NCI-H128 (cell line): ENCODE measurements at regions not wholly inside any gene's neighbourhood (a gene's known extent, or its start where the extent isn't known, plus 50 kb on each side); places are given as distances from the start of the nearest gene placed in this dataset.

Source experiments
- DNase-seq: peaks from one replicate; lab custom pipeline; 2025; ENCODE audit not compliant: unreplicated experiment; lab: John Stamatoyannopoulos, UW

DNA sequence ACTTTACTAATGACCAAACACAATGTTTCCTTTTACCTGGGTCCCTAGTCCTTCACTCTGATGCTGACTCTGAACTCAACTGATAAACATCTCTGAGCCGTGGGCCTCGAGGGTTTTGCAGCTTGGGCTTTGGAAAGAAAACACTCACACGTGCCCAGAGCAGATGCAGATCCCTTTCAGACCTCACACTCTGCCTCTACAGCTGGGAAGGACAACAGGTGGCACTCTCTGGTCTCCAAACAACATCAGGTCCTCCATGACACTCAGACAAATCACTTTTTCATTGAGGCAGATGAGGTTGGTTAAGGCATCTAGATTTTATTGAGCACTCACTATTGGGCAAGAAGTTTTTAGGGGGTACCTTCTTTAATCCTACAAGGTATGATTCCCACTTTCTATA is 64.7 kb upstream of the NTRK3 start:
- no peak for DNase-seq

DNA sequence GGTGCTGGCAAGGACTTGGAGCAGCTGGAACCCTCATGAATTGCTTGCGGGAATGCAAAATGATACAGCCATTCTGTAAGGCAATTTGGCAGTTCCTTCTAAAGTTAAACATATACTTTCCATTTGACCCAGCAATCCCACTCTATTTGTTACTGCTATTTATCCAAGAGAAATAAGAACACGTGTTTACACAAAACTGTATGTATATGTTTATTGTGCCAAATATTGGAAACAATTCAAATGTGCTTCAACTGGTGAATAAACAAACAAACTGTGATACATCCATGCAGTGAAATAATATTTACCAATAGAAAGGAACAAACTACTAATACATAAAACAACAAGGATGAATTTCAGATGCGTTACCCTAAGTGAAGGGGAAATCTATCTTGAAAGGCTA is 60.0 kb upstream of the NTRK3 start:
- no peak for DNase-seq

GRCh38 chr15:88315221-88315878 is 58.8 kb upstream of the NTRK3 start:
- no peak for DNase-seq

DNA sequence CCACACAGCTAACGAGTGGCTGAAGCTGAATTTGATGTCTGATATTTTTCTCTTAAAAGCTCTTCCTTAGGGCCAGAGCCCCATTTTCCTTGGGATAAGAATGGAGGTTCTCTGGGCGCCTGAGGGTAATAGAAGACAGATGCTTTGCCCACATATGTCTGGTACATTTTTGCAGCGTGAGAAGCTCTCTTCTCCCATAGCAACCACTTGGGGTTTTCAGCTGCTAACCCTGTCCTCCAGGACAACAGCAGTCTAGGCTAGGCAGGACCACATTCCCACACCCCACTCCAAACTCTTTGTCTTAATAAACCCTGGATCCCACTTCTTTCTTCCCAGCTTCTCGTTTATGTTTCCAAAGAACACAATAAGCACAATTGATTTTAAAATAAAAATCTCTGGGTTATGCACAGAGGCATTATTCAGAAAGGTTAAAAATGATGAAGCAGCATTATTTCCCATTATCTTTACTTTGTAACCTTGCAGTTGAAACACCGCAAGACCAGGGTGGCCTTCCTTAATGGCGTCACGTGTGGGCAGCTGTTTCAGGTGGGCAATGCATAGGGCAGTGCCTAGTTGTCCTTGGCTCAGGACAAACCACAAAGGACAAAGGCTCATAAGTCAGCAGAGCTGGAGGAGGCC is 56.5 kb upstream of the NTRK3 start:
- DNase-seq: no peak

- DNase-seq: no peak
Observed at GRCh38 chr15:88309363-88309762, 52.8 kb upstream of the NTRK3 start.

DNA sequence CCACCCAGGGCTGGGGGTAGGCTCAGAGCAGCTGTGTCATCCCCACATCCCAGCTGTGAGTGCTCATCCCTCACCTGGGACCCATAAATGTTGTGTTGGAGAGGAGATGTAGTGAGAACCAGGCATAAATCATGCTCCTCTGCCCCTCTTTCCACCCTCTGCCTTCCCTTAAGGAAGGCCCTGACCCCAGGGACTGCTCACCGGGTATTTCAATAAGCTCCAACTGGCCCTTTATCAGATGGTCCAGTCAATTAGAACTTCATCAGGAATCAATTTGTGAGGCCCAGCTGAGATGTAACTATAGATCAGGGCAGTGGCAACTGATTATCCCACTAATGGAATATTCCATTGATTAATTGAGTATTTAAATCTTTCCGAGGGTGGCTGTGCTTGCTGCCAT is 50.8 kb upstream of the NTRK3 start:
- no peak for DNase-seq
